B cell (primary cell): ENCODE measurements at regions not wholly inside any gene's neighbourhood (a gene's known extent, or its start where the extent isn't known, plus 50 kb on each side); places are given as distances from the start of the nearest gene placed in this dataset.

ENCODE experiments used
- ATAC-seq: fragments of 200-7000 bp; cut with Tn5 transposase; one replicate; pipeline ENCODE4 v1.10.0; 2021; ENCODE audit warnings: low read depth, mild to moderate bottlenecking, moderate number of reproducible peaks, moderate library complexity
- CTCF ChIA-PET: fragments of 350-600 bp; sonication (Branson Sonifier 250); formaldehyde crosslinking; loops from one replicate; lab custom pipeline; 2021; ENCODE audit warnings: antibody characterized with exemption, inconsistent platforms; lab: Charles Lee
- POLR2A ChIA-PET: fragments of 350-600 bp; sonication (Branson Sonifier 250); formaldehyde crosslinking; loops from one replicate; lab custom pipeline; 2021; ENCODE audit warnings: antibody characterized with exemption; lab: Charles Lee
- DNase-seq: peaks from one replicate; pipeline ENCODE4 v3.0.0; 2013
- H2AFZ ChIP-seq: 2 replicates; pipeline ENCODE4 v1.6.1; 2012; ENCODE audit warnings: mild to moderate bottlenecking, low read depth, low read length; ENCODE audit not compliant: insufficient read depth, poor library complexity, severe bottlenecking
- H3K27ac ChIP-seq, 2 donors: 1 replicate in 1 of 2; 2 replicates in 1 of 2; pipeline ENCODE4 v1.5.1; 2012 to 2013; ENCODE audit warnings: low read length in 2 of 2, mild to moderate bottlenecking in 2 of 2, moderate library complexity in 1 of 2
- H3K27me3 ChIP-seq, 4 experiments: fragments of 200-600 bp in 1 of 4; sonication (generic) in 1 of 4; replicated peaks in 1 of 4; 1 replicate in 2 of 4; 2 replicates in 2 of 4; pipeline versions ENCODE4 v1.6.1 to v1.7.0; 2013 to 2016; ENCODE audit warnings: low read length in 3 of 4, mild to moderate bottlenecking in 2 of 4, mixed read lengths in 1 of 4, moderate library complexity in 1 of 4; ENCODE audit not compliant: insufficient read depth in 4 of 4, control insufficient read depth in 3 of 4; ENCODE audit errors: control extremely low read depth in 1 of 4
- H3K36me3 ChIP-seq, 2 experiments: replicated peaks in 1 of 2; 1 replicate in 1 of 2; 2 replicates in 1 of 2; pipeline versions ENCODE4 v1.6.1 to v1.7.1; 2013; ENCODE audit warnings: low read length in 1 of 2; ENCODE audit not compliant: insufficient read depth in 2 of 2, control insufficient read depth in 1 of 2; ENCODE audit errors: control extremely low read depth in 1 of 2, extremely low read depth in 1 of 2
- H3K4me1 ChIP-seq, 2 donors: fragments of 200-600 bp in 1 of 2; sonication (generic) in 1 of 2; 1 replicate in 1 of 2; 2 replicates in 1 of 2; pipeline versions ENCODE4 v1.5.1 to v1.6.1; 2013 to 2017; ENCODE audit warnings: low read length in 2 of 2; ENCODE audit not compliant: control insufficient read depth in 2 of 2, insufficient read depth in 2 of 2
- H3K4me2 ChIP-seq: replicated peaks from 2 replicates; pipeline ENCODE3; 2012; ENCODE audit warnings: mild to moderate bottlenecking, low read depth, low read length; ENCODE audit not compliant: poor library complexity, severe bottlenecking
- H3K4me3 ChIP-seq, 5 experiments: fragments of 200-600 bp in 1 of 5; sonication (generic) in 1 of 5; 1 replicate in 3 of 5; 2 replicates in 2 of 5; pipeline versions ENCODE4 v1.5.1 to v1.7.0; 2011 to 2016; ENCODE audit warnings: low read length in 4 of 5, mild to moderate bottlenecking in 4 of 5, low read depth in 2 of 5, control low read depth in 1 of 5, moderate library complexity in 1 of 5; ENCODE audit not compliant: insufficient read depth in 1 of 5; ENCODE audit errors: control extremely low read depth in 1 of 5, extremely low read depth in 1 of 5
- H3K79me2 ChIP-seq: fragments of 200-600 bp; sonication (generic); one replicate; pipeline ENCODE4 v1.6.0; 2016; ENCODE audit warnings: low read length; ENCODE audit not compliant: control insufficient read depth, insufficient read depth
- H3K9ac ChIP-seq: fragments of 200-600 bp; sonication (generic); 2 replicates; pipeline ENCODE4 v1.6.1; 2017; ENCODE audit warnings: mild to moderate bottlenecking, low read length, moderate library complexity
- H3K9me3 ChIP-seq, 3 donors: one replicate each; pipeline versions ENCODE4 v1.6.1 to v1.7.1; 2013; ENCODE audit warnings: low read length in 2 of 3; ENCODE audit not compliant: control insufficient read depth in 2 of 3, insufficient read depth in 1 of 3; ENCODE audit errors: control extremely low read depth in 1 of 3
- H4K20me1 ChIP-seq: 2 replicates; pipeline ENCODE4 v1.6.0; 2012; ENCODE audit warnings: mild to moderate bottlenecking, low read length; ENCODE audit not compliant: insufficient read depth, control insufficient read depth, poor library complexity, severe bottlenecking
- H3K27ac Mint-ChIP-seq: one replicate; pipeline ENCODE4 v1.8.0; 2021; ENCODE audit warnings: mixed read lengths
- H3K27me3 Mint-ChIP-seq: one replicate; pipeline ENCODE4 v1.8.0; 2021; ENCODE audit warnings: mixed read lengths
- H3K4me1 Mint-ChIP-seq: one replicate; pipeline ENCODE4 v1.8.0; 2021; ENCODE audit warnings: mixed read lengths
- H3K4me3 Mint-ChIP-seq: one replicate; pipeline ENCODE4 v1.8.0; 2021; ENCODE audit warnings: mixed read lengths
- H3K9me3 Mint-ChIP-seq: one replicate; pipeline ENCODE4 v1.8.0; 2022; ENCODE audit warnings: mixed read lengths; ENCODE audit not compliant: insufficient read depth
- CTCF ChIP-seq: fragments of 200-600 bp; IDR thresholded peaks from one replicate; pipeline ENCODE4 v1.8.0; 2022; ENCODE audit warnings: antibody characterized with exemption, mild to moderate bottlenecking
- EZH2 ChIP-seq: IDR thresholded peaks from 2 replicates; pipeline ENCODE4 v1.6.1; 2012; ENCODE audit warnings: borderline replicate concordance, low read depth, mild to moderate bottlenecking, moderate library complexity, low read length; ENCODE audit not compliant: insufficient read depth, poor library complexity, severe bottlenecking
- WGBS: methylation state at CpG from one replicate; pipeline ENCODE4 v1.1.5; 2013; ENCODE audit warnings: missing lambda C conversion rate; ENCODE audit not compliant: insufficient coverage; 5-methylcytosine and 5-hydroxymethylcytosine counted together
- intact Hi-C: fragments of 100-400 bp; cut with micrococcal nuclease; formaldehyde crosslinking; loops from one replicate; pipeline ENCODE4 v1.10.0; 2022

- 80% methylated on average over 1 of the region's 2 CpGs for WGBS
- CTCF ChIA-PET: no interaction called here
- no peak for ATAC-seq
These were observed 90.4 kb downstream of the CARTPT start for GRCh38 chr5:71809446-71809845.

DNA sequence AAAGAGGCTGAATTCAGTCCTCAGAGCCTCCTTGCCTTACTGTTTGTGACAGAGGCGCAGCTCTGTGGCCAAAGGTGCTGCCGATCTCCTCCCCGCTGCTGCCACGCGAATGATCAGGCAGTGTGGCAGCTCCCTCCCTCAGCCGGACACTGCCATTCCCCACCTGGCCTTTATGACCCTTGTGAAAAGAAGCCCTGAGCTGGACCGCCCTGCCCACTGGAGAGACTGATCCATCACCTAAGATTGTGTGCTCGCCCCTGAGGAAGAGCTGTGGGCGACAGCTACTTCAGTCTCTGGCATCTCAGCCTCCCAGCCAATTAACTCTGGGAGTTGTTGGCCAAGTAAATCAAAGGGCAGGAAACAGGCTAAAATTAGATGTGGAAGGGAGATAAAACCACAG lies 90.9 kb downstream of the CARTPT start:
- TF ChIP-seq CTCF (no peak), EZH2 (no peak)
- intact Hi-C loops: no loop called here
- Histone ChIP-seq H3K4me1 (no peaks in the 10 kb centered on the region), H3K4me2 (no peak overlapping the region), H2AFZ (no peak overlapping the region), H3K27ac (no peak overlapping the region), H3K9ac (no peak overlapping the region), H3K27me3 (peaks cover 0 to 10% (median 0%) of the 10 kb centered on the region in 4 experiments), H3K36me3 (no peaks in the 10 kb centered on the region), H3K4me3 (no peak overlapping the region), H3K9me3 (no peaks in the 10 kb centered on the region), H4K20me1 (no peaks in the 10 kb centered on the region), H3K79me2 (no peaks in the 10 kb centered on the region)
- H3K4me3 Mint-ChIP-seq: no peak overlapping the region
- 66% methylated on average over 9 of the region's 9 CpGs for WGBS
- peaks cover 13% of the 10 kb centered on the region for H3K27me3 Mint-ChIP-seq
- POLR2A ChIA-PET: no interaction called here
- H3K9me3 Mint-ChIP-seq: no peaks in the 10 kb centered on the region
- DNase-seq (no peak), ATAC-seq (no peak)
- CTCF ChIA-PET: no interaction called here
- H3K4me1 Mint-ChIP-seq: no peaks in the 10 kb centered on the region
- H3K27ac Mint-ChIP-seq: no peak overlapping the region

More at GRCh38 chr5:71809446-71809845, 90.4 kb downstream of the CARTPT start:
- H3K36me3 ChIP-seq: no peaks in the 10 kb centered on the region
- no peak overlapping the region for H3K4me3 Mint-ChIP-seq
- H3K27ac ChIP-seq: no peak overlapping the region
- H2AFZ ChIP-seq: no peak overlapping the region
- H3K9ac ChIP-seq: no peak overlapping the region
- TF ChIP-seq EZH2: no peak
- POLR2A ChIA-PET: no interaction called here
- H4K20me1 ChIP-seq: no peaks in the 10 kb centered on the region
- DNase-seq: no peak
- H3K4me1 Mint-ChIP-seq: no peaks in the 10 kb centered on the region
- no peaks in the 10 kb centered on the region for H3K9me3 Mint-ChIP-seq
- H3K27ac Mint-ChIP-seq: no peak overlapping the region
- H3K79me2 ChIP-seq: no peaks in the 10 kb centered on the region
- no peaks in the 10 kb centered on the region for H3K4me1 ChIP-seq
- no peak overlapping the region for H3K4me3 ChIP-seq
- intact Hi-C loops: no loop called here
- peaks cover 13% of the 10 kb centered on the region for H3K27me3 Mint-ChIP-seq
- no peak overlapping the region for H3K4me2 ChIP-seq
- peaks cover 0 to 10% (median 0%) of the 10 kb centered on the region in 4 experiments for H3K27me3 ChIP-seq
- H3K9me3 ChIP-seq: no peaks in the 10 kb centered on the region
